ENCODE measurements at regions not wholly inside any gene's neighbourhood (a gene's known extent, or its start where the extent isn't known, plus 50 kb on each side); places are given as distances from the start of the nearest gene placed in this dataset.

- Histone ChIP-seq H3K27me3 (ENCODE audit: control insufficient read depth, insufficient read depth, low read length) (no peaks in the 10 kb centered on the region), H3K27ac (ENCODE audit: low read depth, low read length) (peak overlapping the region; percentile 84), H3K36me3 (ENCODE audit: control insufficient read depth, insufficient read depth, low read length) (no peaks in the 10 kb centered on the region), H3K4me1 (ENCODE audit: control insufficient read depth, insufficient read depth, low read length) (peaks cover 41% of the 10 kb centered on the region), H3K9ac (ENCODE audit: low read length) (no peak overlapping the region), H3K4me3 (ENCODE audit: low read length) (no peak overlapping the region)
Measured at GRCh38 chr12:75724307-75724927, 213.0 kb upstream of the KRR1 start.

GRCh38 chr12:75722714-75723200 is 211.3 kb upstream of the KRR1 start:
- peaks cover 41% of the 10 kb centered on the region for H3K4me1 ChIP-seq (ENCODE audit: control insufficient read depth, insufficient read depth, low read length)
- no peaks in the 10 kb centered on the region for H3K36me3 ChIP-seq (ENCODE audit: control insufficient read depth, insufficient read depth, low read length)
- H3K27me3 ChIP-seq (ENCODE audit: control insufficient read depth, insufficient read depth, low read length), result no peaks in the 10 kb centered on the region
- H3K4me3 ChIP-seq (ENCODE audit: low read length), result no peak overlapping the region
- no peak overlapping the region for H3K9ac ChIP-seq (ENCODE audit: low read length)
- H3K27ac ChIP-seq (ENCODE audit: low read depth, low read length), result peak overlapping the region; percentile 78

GRCh38 chr12:75721796-75722195 is 210.4 kb upstream of the KRR1 start:
- no peak overlapping the region for H3K9ac ChIP-seq (ENCODE audit: low read length)
- no peaks in the 10 kb centered on the region for H3K36me3 ChIP-seq (ENCODE audit: control insufficient read depth, insufficient read depth, low read length)
- H3K4me1 ChIP-seq (ENCODE audit: control insufficient read depth, insufficient read depth, low read length), result peaks cover 41% of the 10 kb centered on the region
- peak overlapping the region; percentile 68 for H3K27ac ChIP-seq (ENCODE audit: low read depth, low read length)
- no peaks in the 10 kb centered on the region for H3K27me3 ChIP-seq (ENCODE audit: control insufficient read depth, insufficient read depth, low read length)
- no peak overlapping the region for H3K4me3 ChIP-seq (ENCODE audit: low read length)

- Histone ChIP-seq H3K9ac (ENCODE audit: low read length) (no peak overlapping the region), H3K27ac (ENCODE audit: low read depth, low read length) (peak overlapping the region; percentile 68), H3K27me3 (ENCODE audit: control insufficient read depth, insufficient read depth, low read length) (no peaks in the 10 kb centered on the region), H3K4me3 (ENCODE audit: low read length) (no peak overlapping the region), H3K4me1 (ENCODE audit: control insufficient read depth, insufficient read depth, low read length) (peaks cover 41% of the 10 kb centered on the region), H3K36me3 (ENCODE audit: control insufficient read depth, insufficient read depth, low read length) (no peaks in the 10 kb centered on the region)
Measured at GRCh38 chr12:75720812-75721641, 209.6 kb upstream of the KRR1 start.

GRCh38 chr12:75717902-75718301 is 206.5 kb upstream of the KRR1 start:
- H3K27me3 ChIP-seq (ENCODE audit: control insufficient read depth, insufficient read depth, low read length), result no peaks in the 10 kb centered on the region
- H3K36me3 ChIP-seq (ENCODE audit: control insufficient read depth, insufficient read depth, low read length), result no peaks in the 10 kb centered on the region
- H3K4me3 ChIP-seq (ENCODE audit: low read length), result no peak overlapping the region
- peaks cover 24% of the 10 kb centered on the region for H3K4me1 ChIP-seq (ENCODE audit: control insufficient read depth, insufficient read depth, low read length)
- no peak overlapping the region for H3K9ac ChIP-seq (ENCODE audit: low read length)
- H3K27ac ChIP-seq (ENCODE audit: low read depth, low read length), result no peak overlapping the region

- H3K27me3 ChIP-seq (ENCODE audit: control insufficient read depth, insufficient read depth, low read length), result no peaks in the 10 kb centered on the region
- H3K4me3 ChIP-seq (ENCODE audit: low read length), result no peak overlapping the region
- H3K9ac ChIP-seq (ENCODE audit: low read length), result no peak overlapping the region
- H3K27ac ChIP-seq (ENCODE audit: low read depth, low read length), result no peak overlapping the region
- H3K4me1 ChIP-seq (ENCODE audit: control insufficient read depth, insufficient read depth, low read length), result peaks cover 11% of the 10 kb centered on the region
- H3K36me3 ChIP-seq (ENCODE audit: control insufficient read depth, insufficient read depth, low read length), result no peaks in the 10 kb centered on the region
Measured at GRCh38 chr12:75716291-75717025, 205.0 kb upstream of the KRR1 start.

- no peaks in the 10 kb centered on the region for H3K27me3 ChIP-seq (ENCODE audit: control insufficient read depth, insufficient read depth, low read length)
- H3K4me1 ChIP-seq (ENCODE audit: control insufficient read depth, insufficient read depth, low read length), result peaks cover 5% of the 10 kb centered on the region
- H3K4me3 ChIP-seq (ENCODE audit: low read length), result no peak overlapping the region
- no peak overlapping the region for H3K27ac ChIP-seq (ENCODE audit: low read depth, low read length)
- H3K9ac ChIP-seq (ENCODE audit: low read length), result no peak overlapping the region
- no peaks in the 10 kb centered on the region for H3K36me3 ChIP-seq (ENCODE audit: control insufficient read depth, insufficient read depth, low read length)
Measured at GRCh38 chr12:75715682-75716081, 204.3 kb upstream of the KRR1 start.

GRCh38 chr12:75715323-75715644 is 203.9 kb upstream of the KRR1 start:
- H3K27me3 ChIP-seq (ENCODE audit: control insufficient read depth, insufficient read depth, low read length), result no peaks in the 10 kb centered on the region
- peaks cover under 1% of the 10 kb centered on the region for H3K4me1 ChIP-seq (ENCODE audit: control insufficient read depth, insufficient read depth, low read length)
- no peaks in the 10 kb centered on the region for H3K36me3 ChIP-seq (ENCODE audit: control insufficient read depth, insufficient read depth, low read length)
- no peak overlapping the region for H3K27ac ChIP-seq (ENCODE audit: low read depth, low read length)
- no peak overlapping the region for H3K4me3 ChIP-seq (ENCODE audit: low read length)
- H3K9ac ChIP-seq (ENCODE audit: low read length), result no peak overlapping the region

- Histone ChIP-seq H3K9ac (ENCODE audit: low read length) (no peak overlapping the region), H3K4me1 (ENCODE audit: control insufficient read depth, insufficient read depth, low read length) (no peaks in the 10 kb centered on the region), H3K36me3 (ENCODE audit: control insufficient read depth, insufficient read depth, low read length) (no peaks in the 10 kb centered on the region), H3K27ac (ENCODE audit: low read depth, low read length) (no peak overlapping the region), H3K27me3 (ENCODE audit: control insufficient read depth, insufficient read depth, low read length) (no peaks in the 10 kb centered on the region), H3K4me3 (ENCODE audit: low read length) (no peak overlapping the region)
Measured at GRCh38 chr12:75714462-75715322, 203.3 kb upstream of the KRR1 start.

- Histone ChIP-seq H3K27ac (ENCODE audit: low read depth, low read length) (no peak overlapping the region), H3K36me3 (ENCODE audit: control insufficient read depth, insufficient read depth, low read length) (no peaks in the 10 kb centered on the region), H3K4me1 (ENCODE audit: control insufficient read depth, insufficient read depth, low read length) (no peaks in the 10 kb centered on the region), H3K9ac (ENCODE audit: low read length) (no peak overlapping the region), H3K4me3 (ENCODE audit: low read length) (no peak overlapping the region), H3K27me3 (ENCODE audit: control insufficient read depth, insufficient read depth, low read length) (no peaks in the 10 kb centered on the region)
Measured at GRCh38 chr12:75713434-75713833, 202.0 kb upstream of the KRR1 start.

- Histone ChIP-seq H3K4me1 (ENCODE audit: control insufficient read depth, insufficient read depth, low read length) (no peaks in the 10 kb centered on the region), H3K4me3 (ENCODE audit: low read length) (no peak overlapping the region), H3K36me3 (ENCODE audit: control insufficient read depth, insufficient read depth, low read length) (no peaks in the 10 kb centered on the region), H3K27me3 (ENCODE audit: control insufficient read depth, insufficient read depth, low read length) (no peaks in the 10 kb centered on the region), H3K27ac (ENCODE audit: low read depth, low read length) (no peak overlapping the region), H3K9ac (ENCODE audit: low read length) (no peak overlapping the region)
Measured at GRCh38 chr12:75712223-75712622, 200.8 kb upstream of the KRR1 start.

- no peaks in the 10 kb centered on the region for H3K27me3 ChIP-seq (ENCODE audit: control insufficient read depth, insufficient read depth, low read length)
- H3K4me1 ChIP-seq (ENCODE audit: control insufficient read depth, insufficient read depth, low read length), result peaks cover 4% of the 10 kb centered on the region
- no peak overlapping the region for H3K4me3 ChIP-seq (ENCODE audit: low read length)
- H3K27ac ChIP-seq (ENCODE audit: low read depth, low read length), result no peak overlapping the region
- no peaks in the 10 kb centered on the region for H3K36me3 ChIP-seq (ENCODE audit: control insufficient read depth, insufficient read depth, low read length)
- no peak overlapping the region for H3K9ac ChIP-seq (ENCODE audit: low read length)
Measured at GRCh38 chr12:75711271-75711670, 199.9 kb upstream of the KRR1 start.

Measured in rectal smooth muscle tissue (tissue), 1 donor.